ENCODE measurements at regions not wholly inside any gene's neighbourhood (a gene's known extent, or its start where the extent isn't known, plus 50 kb on each side); places are given as distances from the start of the nearest gene placed in this dataset.
"Not testable (repeated sequence)": the region's sequence is repeated elsewhere in the genome, so short reads cannot be mapped to it uniquely, and the experiment has no call there.

- H3K9me3 ChIP-seq (ENCODE audit: control insufficient read depth, insufficient read depth, low read length); H3K27ac ChIP-seq (ENCODE audit: low read length); DNase-seq (ENCODE audit: low read depth, low spot score); H3K36me3 ChIP-seq (ENCODE audit: control insufficient read depth, insufficient read depth, low read length); H3K4me1 ChIP-seq (ENCODE audit: control insufficient read depth, insufficient read depth, low read length); H3K4me3 ChIP-seq (ENCODE audit: low read length); H3K27me3 ChIP-seq (ENCODE audit: control insufficient read depth, insufficient read depth, low read length): not testable (repeated sequence)
- no CpG with 5 or more reads among the region's 18 CpGs for WGBS (ENCODE audit: insufficient coverage, insufficient read length)
These were observed 224.3 kb downstream of the SHCBP1 start for GRCh38 chr16:46396883-46397270.

GRCh38 chr16:46396131-46396882 lies 224.9 kb downstream of the SHCBP1 start:
- not testable (repeated sequence) for H3K27ac ChIP-seq (ENCODE audit: low read length); H3K4me1 ChIP-seq (ENCODE audit: control insufficient read depth, insufficient read depth, low read length); H3K27me3 ChIP-seq (ENCODE audit: control insufficient read depth, insufficient read depth, low read length); H3K4me3 ChIP-seq (ENCODE audit: low read length); DNase-seq (ENCODE audit: low read depth, low spot score); H3K36me3 ChIP-seq (ENCODE audit: control insufficient read depth, insufficient read depth, low read length); H3K9me3 ChIP-seq (ENCODE audit: control insufficient read depth, insufficient read depth, low read length)
- no CpG with 5 or more reads among the region's 31 CpGs for WGBS (ENCODE audit: insufficient coverage, insufficient read length)

- H3K4me1 ChIP-seq (ENCODE audit: control insufficient read depth, insufficient read depth, low read length); H3K27ac ChIP-seq (ENCODE audit: low read length); DNase-seq (ENCODE audit: low read depth, low spot score); H3K9me3 ChIP-seq (ENCODE audit: control insufficient read depth, insufficient read depth, low read length); H3K4me3 ChIP-seq (ENCODE audit: low read length); H3K27me3 ChIP-seq (ENCODE audit: control insufficient read depth, insufficient read depth, low read length); H3K36me3 ChIP-seq (ENCODE audit: control insufficient read depth, insufficient read depth, low read length): not testable (repeated sequence)
- WGBS (ENCODE audit: insufficient coverage, insufficient read length): 100% methylated on average over 3 of the region's 23 CpGs
These were observed 225.7 kb downstream of the SHCBP1 start for GRCh38 chr16:46395391-46395921.

- no CpG with 5 or more reads among the region's 17 CpGs for WGBS (ENCODE audit: insufficient coverage, insufficient read length)
- not testable (repeated sequence) for H3K4me3 ChIP-seq (ENCODE audit: low read length); H3K36me3 ChIP-seq (ENCODE audit: control insufficient read depth, insufficient read depth, low read length); H3K4me1 ChIP-seq (ENCODE audit: control insufficient read depth, insufficient read depth, low read length); H3K27me3 ChIP-seq (ENCODE audit: control insufficient read depth, insufficient read depth, low read length); H3K27ac ChIP-seq (ENCODE audit: low read length); DNase-seq (ENCODE audit: low read depth, low spot score); H3K9me3 ChIP-seq (ENCODE audit: control insufficient read depth, insufficient read depth, low read length)
These were observed 226.2 kb downstream of the SHCBP1 start for GRCh38 chr16:46394963-46395362.

GRCh38 chr16:46394149-46394548 lies 227.0 kb downstream of the SHCBP1 start:
- H3K27ac ChIP-seq (ENCODE audit: low read length); H3K27me3 ChIP-seq (ENCODE audit: control insufficient read depth, insufficient read depth, low read length); DNase-seq (ENCODE audit: low read depth, low spot score); H3K4me3 ChIP-seq (ENCODE audit: low read length); H3K36me3 ChIP-seq (ENCODE audit: control insufficient read depth, insufficient read depth, low read length); H3K9me3 ChIP-seq (ENCODE audit: control insufficient read depth, insufficient read depth, low read length); H3K4me1 ChIP-seq (ENCODE audit: control insufficient read depth, insufficient read depth, low read length): not testable (repeated sequence)
- WGBS (ENCODE audit: insufficient coverage, insufficient read length): no CpG with 5 or more reads among the region's 18 CpGs

- not testable (repeated sequence) for DNase-seq (ENCODE audit: low read depth, low spot score); H3K27ac ChIP-seq (ENCODE audit: low read length); H3K36me3 ChIP-seq (ENCODE audit: control insufficient read depth, insufficient read depth, low read length); H3K9me3 ChIP-seq (ENCODE audit: control insufficient read depth, insufficient read depth, low read length); H3K4me3 ChIP-seq (ENCODE audit: low read length); H3K4me1 ChIP-seq (ENCODE audit: control insufficient read depth, insufficient read depth, low read length); H3K27me3 ChIP-seq (ENCODE audit: control insufficient read depth, insufficient read depth, low read length)
- WGBS (ENCODE audit: insufficient coverage, insufficient read length): no CpG with 5 or more reads among the region's 26 CpGs
These were observed 228.1 kb downstream of the SHCBP1 start for GRCh38 chr16:46392930-46393722.

- 98% methylated on average over 11 of the region's 29 CpGs for WGBS (ENCODE audit: insufficient coverage, insufficient read length)
- not testable (repeated sequence) for H3K27me3 ChIP-seq (ENCODE audit: control insufficient read depth, insufficient read depth, low read length); H3K9me3 ChIP-seq (ENCODE audit: control insufficient read depth, insufficient read depth, low read length); H3K27ac ChIP-seq (ENCODE audit: low read length); DNase-seq (ENCODE audit: low read depth, low spot score); H3K4me3 ChIP-seq (ENCODE audit: low read length); H3K36me3 ChIP-seq (ENCODE audit: control insufficient read depth, insufficient read depth, low read length); H3K4me1 ChIP-seq (ENCODE audit: control insufficient read depth, insufficient read depth, low read length)
These were observed 230.3 kb downstream of the SHCBP1 start for GRCh38 chr16:46390660-46391462.

- H3K27ac ChIP-seq (ENCODE audit: low read length); H3K9me3 ChIP-seq (ENCODE audit: control insufficient read depth, insufficient read depth, low read length); H3K4me1 ChIP-seq (ENCODE audit: control insufficient read depth, insufficient read depth, low read length); H3K4me3 ChIP-seq (ENCODE audit: low read length); H3K27me3 ChIP-seq (ENCODE audit: control insufficient read depth, insufficient read depth, low read length); H3K36me3 ChIP-seq (ENCODE audit: control insufficient read depth, insufficient read depth, low read length): not testable (repeated sequence)
- 100% methylated on average over 3 of the region's 20 CpGs for WGBS (ENCODE audit: insufficient coverage, insufficient read length)
- DNase-seq (ENCODE audit: low read depth, low spot score): peak; percentile 84
These were observed 231.6 kb downstream of the SHCBP1 start for GRCh38 chr16:46389561-46390041.

- H3K36me3 ChIP-seq (ENCODE audit: control insufficient read depth, insufficient read depth, low read length); H3K4me1 ChIP-seq (ENCODE audit: control insufficient read depth, insufficient read depth, low read length); DNase-seq (ENCODE audit: low read depth, low spot score); H3K4me3 ChIP-seq (ENCODE audit: low read length); H3K9me3 ChIP-seq (ENCODE audit: control insufficient read depth, insufficient read depth, low read length); H3K27ac ChIP-seq (ENCODE audit: low read length); H3K27me3 ChIP-seq (ENCODE audit: control insufficient read depth, insufficient read depth, low read length): not testable (repeated sequence)
- WGBS (ENCODE audit: insufficient coverage, insufficient read length): no CpG with 5 or more reads among the region's 27 CpGs
These were observed 232.2 kb downstream of the SHCBP1 start for GRCh38 chr16:46388939-46389491.

- not testable (repeated sequence) for H3K4me1 ChIP-seq (ENCODE audit: control insufficient read depth, insufficient read depth, low read length); DNase-seq (ENCODE audit: low read depth, low spot score); H3K9me3 ChIP-seq (ENCODE audit: control insufficient read depth, insufficient read depth, low read length); H3K4me3 ChIP-seq (ENCODE audit: low read length); H3K27me3 ChIP-seq (ENCODE audit: control insufficient read depth, insufficient read depth, low read length); H3K36me3 ChIP-seq (ENCODE audit: control insufficient read depth, insufficient read depth, low read length); H3K27ac ChIP-seq (ENCODE audit: low read length)
- WGBS (ENCODE audit: insufficient coverage, insufficient read length): no CpG with 5 or more reads among the region's 16 CpGs
These were observed 232.8 kb downstream of the SHCBP1 start for GRCh38 chr16:46388354-46388753.

Data from iPS DF 6.9 (cell line).